ENCODE measurements at regions not wholly inside any gene's neighbourhood (a gene's known extent, or its start where the extent isn't known, plus 50 kb on each side); places are given as distances from the start of the nearest gene placed in this dataset.
A peak's percentile ranks its signal among the peaks of the same experiment; 100 is the strongest.

DNA sequence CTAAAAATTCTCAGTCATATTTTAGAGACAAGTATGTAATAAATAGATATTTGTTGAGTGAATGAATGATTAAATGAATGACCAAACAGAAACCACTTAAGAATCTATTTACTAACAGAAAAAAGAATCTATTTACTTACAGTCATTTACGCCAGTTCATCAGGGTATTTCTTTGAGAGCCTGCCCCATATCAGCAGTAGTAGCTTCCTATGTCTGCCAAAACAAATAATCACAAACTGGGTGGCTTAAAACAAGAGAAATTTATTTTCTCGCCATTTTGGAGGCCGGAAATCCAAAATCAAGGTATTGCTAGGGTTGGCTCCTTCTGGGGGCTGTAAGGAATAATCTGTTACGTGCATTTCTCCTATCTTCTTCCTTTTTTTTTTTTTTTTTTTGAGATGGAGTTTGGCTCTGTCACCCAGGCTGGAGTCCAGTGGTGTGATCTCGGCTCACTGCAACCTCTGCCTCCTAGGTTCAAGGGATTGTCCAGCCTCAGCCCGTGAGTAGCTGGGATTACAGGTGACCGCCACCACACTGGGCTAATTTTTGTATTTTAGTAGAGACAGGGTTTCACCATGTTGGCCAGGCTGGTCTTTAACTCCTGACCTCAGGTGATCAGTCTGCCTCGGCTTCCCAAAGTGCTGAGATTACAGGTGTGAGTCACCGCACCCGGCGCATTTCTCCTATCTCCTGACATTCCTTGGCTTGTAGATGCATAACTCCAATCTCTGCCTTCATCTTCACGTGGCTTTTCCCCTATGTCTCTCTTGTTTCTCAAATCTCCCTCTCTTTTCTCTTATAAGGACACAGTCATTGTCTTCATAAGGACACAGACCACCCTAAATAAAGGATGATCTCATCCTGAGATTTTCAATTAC lies 65.2 kb upstream of the SPPL2A start:
- no peak overlapping the region for H3K4me3 ChIP-seq (ENCODE audit: low read depth in 1 of 3, low read length in 3 of 3)
- H3K27me3 ChIP-seq (ENCODE audit: control insufficient read depth in 4 of 4, insufficient read depth in 4 of 4, low read length in 3 of 4): no peaks in the 10 kb centered on the region
- H3K36me3 ChIP-seq (ENCODE audit: control insufficient read depth in 4 of 4, insufficient read depth in 3 of 4, low read depth in 1 of 4, low read length in 3 of 4): no peaks in the 10 kb centered on the region
- H3K9ac ChIP-seq (ENCODE audit: low read depth in 1 of 2, low read length in 2 of 2): no peak overlapping the region
- no peaks in the 10 kb centered on the region for H3K9me3 ChIP-seq (ENCODE audit: control insufficient read depth in 4 of 4, low read length in 3 of 4)
- DNase-seq (ENCODE audit: low spot score): no peak
- H3K4me1 ChIP-seq (ENCODE audit: control insufficient read depth in 4 of 4, insufficient read depth in 4 of 4, low read length in 3 of 4): peaks cover 0 to 6% (median 0%) of the 10 kb centered on the region in 4 donors
- TF ChIP-seq RAD21 (IDR thresholded peaks at IDR 0.05) (no peak), HNF4A (conservative IDR thresholded peaks at IDR 0.05) (peak; percentile 28 to 57), GABPA (IDR thresholded peaks at IDR 0.05 in 1 of 2, conservative IDR thresholded peaks at IDR 0.05 in 1 of 2) (no peak), EGR1 (IDR thresholded peaks at IDR 0.05; ENCODE audit: low read depth in 2 of 2) (no peak), SP1 (IDR thresholded peaks at IDR 0.05) (peak; percentile 20), FOXA1 (IDR thresholded peaks at IDR 0.05) (no peak), TAF1 (conservative IDR thresholded peaks at IDR 0.05) (no peak), JUND (IDR thresholded peaks at IDR 0.05) (no peak), RXRA (IDR thresholded peaks at IDR 0.05) (peak in 1 of 2 donors; percentile 32), NR2F2 (IDR thresholded peaks at IDR 0.05) (no peak), HNF4G (IDR thresholded peaks at IDR 0.05) (no peak), YY1 (IDR thresholded peaks at IDR 0.05) (peak; percentile 54), FOXA2 (IDR thresholded peaks at IDR 0.05) (no peak)
- TF ChIP-seq, protein P1, sequence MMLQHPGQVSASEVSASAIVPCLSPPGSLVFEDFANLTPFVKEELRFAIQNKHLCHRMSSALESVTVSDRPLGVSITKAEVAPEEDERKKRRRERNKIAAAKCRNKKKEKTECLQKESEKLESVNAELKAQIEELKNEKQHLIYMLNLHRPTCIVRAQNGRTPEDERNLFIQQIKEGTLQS (IDR thresholded peaks at IDR 0.05): no peak
- TF ChIP-seq, protein P2, sequence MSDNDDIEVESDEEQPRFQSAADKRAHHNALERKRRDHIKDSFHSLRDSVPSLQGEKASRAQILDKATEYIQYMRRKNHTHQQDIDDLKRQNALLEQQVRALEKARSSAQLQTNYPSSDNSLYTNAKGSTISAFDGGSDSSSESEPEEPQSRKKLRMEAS (IDR thresholded peaks at IDR 0.05): no peak
- TF ChIP-seq, protein P3, sequence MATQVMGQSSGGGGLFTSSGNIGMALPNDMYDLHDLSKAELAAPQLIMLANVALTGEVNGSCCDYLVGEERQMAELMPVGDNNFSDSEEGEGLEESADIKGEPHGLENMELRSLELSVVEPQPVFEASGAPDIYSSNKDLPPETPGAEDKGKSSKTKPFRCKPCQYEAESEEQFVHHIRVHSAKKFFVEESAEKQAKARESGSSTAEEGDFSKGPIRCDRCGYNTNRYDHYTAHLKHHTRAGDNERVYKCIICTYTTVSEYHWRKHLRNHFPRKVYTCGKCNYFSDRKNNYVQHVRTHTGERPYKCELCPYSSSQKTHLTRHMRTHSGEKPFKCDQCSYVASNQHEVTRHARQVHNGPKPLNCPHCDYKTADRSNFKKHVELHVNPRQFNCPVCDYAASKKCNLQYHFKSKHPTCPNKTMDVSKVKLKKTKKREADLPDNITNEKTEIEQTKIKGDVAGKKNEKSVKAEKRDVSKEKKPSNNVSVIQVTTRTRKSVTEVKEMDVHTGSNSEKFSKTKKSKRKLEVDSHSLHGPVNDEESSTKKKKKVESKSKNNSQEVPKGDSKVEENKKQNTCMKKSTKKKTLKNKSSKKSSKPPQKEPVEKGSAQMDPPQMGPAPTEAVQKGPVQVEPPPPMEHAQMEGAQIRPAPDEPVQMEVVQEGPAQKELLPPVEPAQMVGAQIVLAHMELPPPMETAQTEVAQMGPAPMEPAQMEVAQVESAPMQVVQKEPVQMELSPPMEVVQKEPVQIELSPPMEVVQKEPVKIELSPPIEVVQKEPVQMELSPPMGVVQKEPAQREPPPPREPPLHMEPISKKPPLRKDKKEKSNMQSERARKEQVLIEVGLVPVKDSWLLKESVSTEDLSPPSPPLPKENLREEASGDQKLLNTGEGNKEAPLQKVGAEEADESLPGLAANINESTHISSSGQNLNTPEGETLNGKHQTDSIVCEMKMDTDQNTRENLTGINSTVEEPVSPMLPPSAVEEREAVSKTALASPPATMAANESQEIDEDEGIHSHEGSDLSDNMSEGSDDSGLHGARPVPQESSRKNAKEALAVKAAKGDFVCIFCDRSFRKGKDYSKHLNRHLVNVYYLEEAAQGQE (IDR thresholded peaks at IDR 0.05): no peak
- TF ChIP-seq, protein P4, sequence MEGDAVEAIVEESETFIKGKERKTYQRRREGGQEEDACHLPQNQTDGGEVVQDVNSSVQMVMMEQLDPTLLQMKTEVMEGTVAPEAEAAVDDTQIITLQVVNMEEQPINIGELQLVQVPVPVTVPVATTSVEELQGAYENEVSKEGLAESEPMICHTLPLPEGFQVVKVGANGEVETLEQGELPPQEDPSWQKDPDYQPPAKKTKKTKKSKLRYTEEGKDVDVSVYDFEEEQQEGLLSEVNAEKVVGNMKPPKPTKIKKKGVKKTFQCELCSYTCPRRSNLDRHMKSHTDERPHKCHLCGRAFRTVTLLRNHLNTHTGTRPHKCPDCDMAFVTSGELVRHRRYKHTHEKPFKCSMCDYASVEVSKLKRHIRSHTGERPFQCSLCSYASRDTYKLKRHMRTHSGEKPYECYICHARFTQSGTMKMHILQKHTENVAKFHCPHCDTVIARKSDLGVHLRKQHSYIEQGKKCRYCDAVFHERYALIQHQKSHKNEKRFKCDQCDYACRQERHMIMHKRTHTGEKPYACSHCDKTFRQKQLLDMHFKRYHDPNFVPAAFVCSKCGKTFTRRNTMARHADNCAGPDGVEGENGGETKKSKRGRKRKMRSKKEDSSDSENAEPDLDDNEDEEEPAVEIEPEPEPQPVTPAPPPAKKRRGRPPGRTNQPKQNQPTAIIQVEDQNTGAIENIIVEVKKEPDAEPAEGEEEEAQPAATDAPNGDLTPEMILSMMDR (IDR thresholded peaks at IDR 0.05; ENCODE audit: low read depth, low read length, missing input control): no peak
- TF ChIP-seq, protein P5, sequence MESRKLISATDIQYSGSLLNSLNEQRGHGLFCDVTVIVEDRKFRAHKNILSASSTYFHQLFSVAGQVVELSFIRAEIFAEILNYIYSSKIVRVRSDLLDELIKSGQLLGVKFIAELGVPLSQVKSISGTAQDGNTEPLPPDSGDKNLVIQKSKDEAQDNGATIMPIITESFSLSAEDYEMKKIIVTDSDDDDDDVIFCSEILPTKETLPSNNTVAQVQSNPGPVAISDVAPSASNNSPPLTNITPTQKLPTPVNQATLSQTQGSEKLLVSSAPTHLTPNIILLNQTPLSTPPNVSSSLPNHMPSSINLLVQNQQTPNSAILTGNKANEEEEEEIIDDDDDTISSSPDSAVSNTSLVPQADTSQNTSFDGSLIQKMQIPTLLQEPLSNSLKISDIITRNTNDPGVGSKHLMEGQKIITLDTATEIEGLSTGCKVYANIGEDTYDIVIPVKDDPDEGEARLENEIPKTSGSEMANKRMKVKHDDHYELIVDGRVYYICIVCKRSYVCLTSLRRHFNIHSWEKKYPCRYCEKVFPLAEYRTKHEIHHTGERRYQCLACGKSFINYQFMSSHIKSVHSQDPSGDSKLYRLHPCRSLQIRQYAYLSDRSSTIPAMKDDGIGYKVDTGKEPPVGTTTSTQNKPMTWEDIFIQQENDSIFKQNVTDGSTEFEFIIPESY (IDR thresholded peaks at IDR 0.05): no peak
- no peak overlapping the region for H3K27ac ChIP-seq (ENCODE audit: low read depth in 1 of 2, low read length in 2 of 2)
- WGBS: 65% methylated on average over 12 of the region's 12 CpGs
